HCT116 (cell line): ENCODE measurements at regions not wholly inside any gene's neighbourhood (a gene's known extent, or its start where the extent isn't known, plus 50 kb on each side); places are given as distances from the start of the nearest gene placed in this dataset.

ENCODE experiments used
- ATAC-seq: fragments of 200-7000 bp; cut with Tn5 transposase; 2 replicates; pipeline ENCODE4 v1.9.1; 2020; ENCODE audit warnings: mild to moderate bottlenecking, moderate library complexity
- BruUV-seq: library from RNA; stranded (reverse); fragments of 400-500 nt; replicated peaks from 2 replicates; lab custom pipeline; 2021; lab: Mats Ljungman, UMichigan
- CTCF ChIA-PET: fragments of 300-600 bp; sonication (Branson Sonifier 250); formaldehyde crosslinking; loops from one replicate; lab custom pipeline; 2021; ENCODE audit warnings: antibody characterized with exemption; lab: Charles Lee
- POLR2A ChIA-PET: fragments of 300-600, 350-600 bp; sonication (Branson Sonifier 250); formaldehyde crosslinking; loops from one replicate; lab custom pipeline; 2021; ENCODE audit warnings: antibody characterized with exemption; lab: Charles Lee
- RAD21 ChIA-PET, 2 experiments: fragments of 300-600 bp; sonication (Branson Sonifier 250); formaldehyde crosslinking; loops; one replicate each; lab custom pipeline; 2023; ENCODE audit warnings: low total read pairs in 2 of 2; ENCODE audit not compliant: uncharacterized antibody in 2 of 2, unreplicated experiment in 2 of 2, low non-redundant PET in 1 of 2; lab: Charles Lee
- DNase-seq: peaks from one replicate; pipeline ENCODE4 v3.0.0-alpha.2; 2010; ENCODE audit warnings: low read depth, low spot score
- H2AFZ ChIP-seq: fragments of 200-600 bp; shearing (Covaris generic), sonication (generic); 2 replicates; pipeline ENCODE4 v1.6.1; 2017; ENCODE audit warnings: low read depth, mixed run types, mixed read lengths, antibody characterized with exemption, low read length; ENCODE audit not compliant: poor library complexity, severe bottlenecking
- H3K27ac ChIP-seq: 2 replicates; pipeline ENCODE4 v1.5.1; 2012; ENCODE audit warnings: low read depth, low read length
- H3K27me3 ChIP-seq: fragments of 200-600 bp; sonication (generic); 2 replicates; pipeline ENCODE4 v1.6.1; 2016; ENCODE audit warnings: mixed run types, low read length, mixed read lengths; ENCODE audit not compliant: insufficient read depth
- H3K36me3 ChIP-seq, 2 experiments: fragments of 200-500 bp in 1 of 2; fragments of 200-600 bp in 1 of 2; sonication (Bioruptor generic) in 1 of 2; sonication (generic) in 1 of 2; 2 replicates each; pipeline versions ENCODE4 v1.5.1 to v1.6.1; 2014 to 2016; ENCODE audit warnings: low read length in 2 of 2, inconsistent platforms in 1 of 2, mixed read lengths in 1 of 2, mixed run types in 1 of 2; ENCODE audit not compliant: insufficient read depth in 2 of 2, control insufficient read depth in 1 of 2
- H3K4me1 ChIP-seq, 2 experiments: fragments of 200-600 bp in 1 of 2; sonication (generic) in 1 of 2; 2 replicates each; pipeline versions ENCODE4 v1.5.1 to v1.6.1; 2012 to 2017; ENCODE audit warnings: low read length in 2 of 2, inconsistent platforms in 1 of 2, mild to moderate bottlenecking in 1 of 2, mixed read lengths in 1 of 2, mixed run types in 1 of 2, moderate library complexity in 1 of 2; ENCODE audit not compliant: insufficient read depth in 2 of 2, control insufficient read depth in 1 of 2
- H3K4me2 ChIP-seq: fragments of 200-600 bp; sonication (generic); 2 replicates; pipeline ENCODE4 v1.6.1; 2017; ENCODE audit warnings: mixed run types, low read length, mixed read lengths
- H3K4me3 ChIP-seq, 2 experiments: fragments of 200-600 bp in 1 of 2; sonication (generic) in 1 of 2; replicated peaks in 1 of 2; 2 replicates each; pipeline ENCODE4 v1.5.1; 2011 to 2016; ENCODE audit warnings: low read length in 2 of 2, control low read depth in 1 of 2, low read depth in 1 of 2, mild to moderate bottlenecking in 1 of 2, mixed read lengths in 1 of 2, mixed run types in 1 of 2
- H3K79me2 ChIP-seq: fragments of 200-600 bp; sonication (generic); 2 replicates; pipeline ENCODE4 v1.6.1; 2017; ENCODE audit warnings: mild to moderate bottlenecking, mixed run types, low read length, moderate library complexity, mixed read lengths; ENCODE audit not compliant: insufficient read depth
- H3K9ac ChIP-seq: fragments of 200-600 bp; sonication (generic); 2 replicates; pipeline ENCODE4 v1.6.1; 2016; ENCODE audit warnings: low read length, mixed read lengths
- H3K9me2 ChIP-seq: fragments of 200-600 bp; sonication (generic), shearing (Covaris generic); 2 replicates; pipeline ENCODE4 v1.6.1; 2017; ENCODE audit warnings: mixed run types, mild to moderate bottlenecking, moderate library complexity; ENCODE audit not compliant: insufficient read depth
- H3K9me3 ChIP-seq, 2 experiments: fragments of 200-500 bp in 1 of 2; fragments of 200-600 bp in 1 of 2; sonication (Bioruptor generic) in 1 of 2; sonication (generic) in 1 of 2; 2 replicates each; pipeline ENCODE4 v1.6.1; 2014 to 2017; ENCODE audit warnings: low read length in 2 of 2, mixed read lengths in 2 of 2, inconsistent platforms in 1 of 2, low read depth in 1 of 2, mild to moderate bottlenecking in 1 of 2, mixed run types in 1 of 2, moderate library complexity in 1 of 2; ENCODE audit not compliant: control insufficient read depth in 1 of 2, insufficient read depth in 1 of 2
- H4K20me1 ChIP-seq: fragments of 200-600 bp; sonication (generic), shearing (Covaris generic); 2 replicates; pipeline ENCODE4 v1.6.1; 2017; ENCODE audit warnings: mixed run types, mild to moderate bottlenecking, moderate library complexity; ENCODE audit not compliant: insufficient read depth
- EGR1 ChIP-seq: IDR thresholded peaks from 2 replicates; pipeline ENCODE4 v1.6.1; 2012; ENCODE audit warnings: low read depth
- EZH2 ChIP-seq: fragments of 200-600 bp; sonication (generic); IDR thresholded peaks from 2 replicates; pipeline ENCODE4 v1.6.1; 2017; ENCODE audit warnings: antibody characterized with exemption, mixed run types
- FOSL1 ChIP-seq: IDR thresholded peaks from 2 replicates; pipeline ENCODE4 v1.6.1; 2012; ENCODE audit warnings: low read depth
- JUND ChIP-seq: IDR thresholded peaks from 2 replicates; pipeline ENCODE4 v1.6.1; 2012
- POLR2AphosphoS5 ChIP-seq: IDR thresholded peaks from 2 replicates; pipeline ENCODE4 v1.6.1; 2011; ENCODE audit warnings: mild to moderate bottlenecking, low read depth, low read length, moderate library complexity
- SP1 ChIP-seq: IDR thresholded peaks from 2 replicates; pipeline ENCODE4 v1.6.1; 2012; ENCODE audit warnings: low read depth
- SRF ChIP-seq: IDR thresholded peaks from 2 replicates; pipeline ENCODE4 v1.6.1; 2012; ENCODE audit warnings: low read depth
- YY1 ChIP-seq: IDR thresholded peaks from 2 replicates; pipeline ENCODE4 v1.6.1; 2011; ENCODE audit warnings: low read length, low read depth, moderate library complexity, mild to moderate bottlenecking; ENCODE audit not compliant: insufficient replicate concordance; ENCODE audit errors: extremely low read depth
- intact Hi-C: fragments of 100-400 bp; cut with micrococcal nuclease; formaldehyde crosslinking; loops from 2 replicates; pipeline ENCODE4 v1.10.0; 2022
- TF ChIP-seq, protein P1 (sequence below): IDR thresholded peaks from 2 replicates; pipeline ENCODE4 v1.6.1; 2012
- TF ChIP-seq, protein P2 (sequence below): IDR thresholded peaks from 2 replicates; pipeline ENCODE4 v1.6.1; 2012
- TF ChIP-seq, protein P3 (sequence below): IDR thresholded peaks from 2 replicates; pipeline ENCODE4 v1.6.1; 2011; ENCODE audit warnings: mild to moderate bottlenecking, low read length, moderate library complexity; ENCODE audit not compliant: insufficient replicate concordance; ENCODE audit errors: extremely low read depth
- TF ChIP-seq, protein P4 (sequence below): IDR thresholded peaks from 2 replicates; pipeline ENCODE4 v1.6.1; 2012; ENCODE audit warnings: low read depth

GRCh38 chr15:97099040-97099439 is 768.5 kb downstream of the NR2F2 start:
- Histone ChIP-seq H3K9me2 (no peaks in the 10 kb centered on the region), H3K4me3 (no peak overlapping the region), H3K4me2 (no peak overlapping the region), H2AFZ (no peak overlapping the region), H3K27me3 (no peaks in the 10 kb centered on the region), H3K27ac (no peak overlapping the region), H3K79me2 (no peaks in the 10 kb centered on the region), H3K9ac (no peak overlapping the region)
- DNase-seq = no peak
- ATAC-seq = no peak
- ChIA-PET CTCF (no interaction called here), RAD21 (no interaction called here), POLR2A (no interaction called here)
- intact Hi-C loops = no loop called here
- no TSS peak for BruUV-seq
- TF ChIP-seq JUND (no peak), POLR2AphosphoS5 (no peak), EZH2 (no peak), SP1 (no peak), YY1 (no peak), FOSL1 (no peak), EGR1 (no peak), SRF (no peak)
- TF ChIP-seq, protein P1, sequence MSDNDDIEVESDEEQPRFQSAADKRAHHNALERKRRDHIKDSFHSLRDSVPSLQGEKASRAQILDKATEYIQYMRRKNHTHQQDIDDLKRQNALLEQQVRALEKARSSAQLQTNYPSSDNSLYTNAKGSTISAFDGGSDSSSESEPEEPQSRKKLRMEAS = no peak
- TF ChIP-seq, protein P2, sequence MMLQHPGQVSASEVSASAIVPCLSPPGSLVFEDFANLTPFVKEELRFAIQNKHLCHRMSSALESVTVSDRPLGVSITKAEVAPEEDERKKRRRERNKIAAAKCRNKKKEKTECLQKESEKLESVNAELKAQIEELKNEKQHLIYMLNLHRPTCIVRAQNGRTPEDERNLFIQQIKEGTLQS = no peak
- TF ChIP-seq, protein P3, sequence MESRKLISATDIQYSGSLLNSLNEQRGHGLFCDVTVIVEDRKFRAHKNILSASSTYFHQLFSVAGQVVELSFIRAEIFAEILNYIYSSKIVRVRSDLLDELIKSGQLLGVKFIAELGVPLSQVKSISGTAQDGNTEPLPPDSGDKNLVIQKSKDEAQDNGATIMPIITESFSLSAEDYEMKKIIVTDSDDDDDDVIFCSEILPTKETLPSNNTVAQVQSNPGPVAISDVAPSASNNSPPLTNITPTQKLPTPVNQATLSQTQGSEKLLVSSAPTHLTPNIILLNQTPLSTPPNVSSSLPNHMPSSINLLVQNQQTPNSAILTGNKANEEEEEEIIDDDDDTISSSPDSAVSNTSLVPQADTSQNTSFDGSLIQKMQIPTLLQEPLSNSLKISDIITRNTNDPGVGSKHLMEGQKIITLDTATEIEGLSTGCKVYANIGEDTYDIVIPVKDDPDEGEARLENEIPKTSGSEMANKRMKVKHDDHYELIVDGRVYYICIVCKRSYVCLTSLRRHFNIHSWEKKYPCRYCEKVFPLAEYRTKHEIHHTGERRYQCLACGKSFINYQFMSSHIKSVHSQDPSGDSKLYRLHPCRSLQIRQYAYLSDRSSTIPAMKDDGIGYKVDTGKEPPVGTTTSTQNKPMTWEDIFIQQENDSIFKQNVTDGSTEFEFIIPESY = no peak
- TF ChIP-seq, protein P4, sequence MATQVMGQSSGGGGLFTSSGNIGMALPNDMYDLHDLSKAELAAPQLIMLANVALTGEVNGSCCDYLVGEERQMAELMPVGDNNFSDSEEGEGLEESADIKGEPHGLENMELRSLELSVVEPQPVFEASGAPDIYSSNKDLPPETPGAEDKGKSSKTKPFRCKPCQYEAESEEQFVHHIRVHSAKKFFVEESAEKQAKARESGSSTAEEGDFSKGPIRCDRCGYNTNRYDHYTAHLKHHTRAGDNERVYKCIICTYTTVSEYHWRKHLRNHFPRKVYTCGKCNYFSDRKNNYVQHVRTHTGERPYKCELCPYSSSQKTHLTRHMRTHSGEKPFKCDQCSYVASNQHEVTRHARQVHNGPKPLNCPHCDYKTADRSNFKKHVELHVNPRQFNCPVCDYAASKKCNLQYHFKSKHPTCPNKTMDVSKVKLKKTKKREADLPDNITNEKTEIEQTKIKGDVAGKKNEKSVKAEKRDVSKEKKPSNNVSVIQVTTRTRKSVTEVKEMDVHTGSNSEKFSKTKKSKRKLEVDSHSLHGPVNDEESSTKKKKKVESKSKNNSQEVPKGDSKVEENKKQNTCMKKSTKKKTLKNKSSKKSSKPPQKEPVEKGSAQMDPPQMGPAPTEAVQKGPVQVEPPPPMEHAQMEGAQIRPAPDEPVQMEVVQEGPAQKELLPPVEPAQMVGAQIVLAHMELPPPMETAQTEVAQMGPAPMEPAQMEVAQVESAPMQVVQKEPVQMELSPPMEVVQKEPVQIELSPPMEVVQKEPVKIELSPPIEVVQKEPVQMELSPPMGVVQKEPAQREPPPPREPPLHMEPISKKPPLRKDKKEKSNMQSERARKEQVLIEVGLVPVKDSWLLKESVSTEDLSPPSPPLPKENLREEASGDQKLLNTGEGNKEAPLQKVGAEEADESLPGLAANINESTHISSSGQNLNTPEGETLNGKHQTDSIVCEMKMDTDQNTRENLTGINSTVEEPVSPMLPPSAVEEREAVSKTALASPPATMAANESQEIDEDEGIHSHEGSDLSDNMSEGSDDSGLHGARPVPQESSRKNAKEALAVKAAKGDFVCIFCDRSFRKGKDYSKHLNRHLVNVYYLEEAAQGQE = no peak
- TF ChIP-seq, all 23 proteins: peak for 0
- Histone ChIP-seq H3K4me1 (no peaks in the 10 kb centered on the region), H3K9me3 (peaks cover 6 to 15% of the 10 kb centered on the region in 2 experiments; a peak in 2 of 4 replicates), H3K36me3 (no peaks in the 10 kb centered on the region), H4K20me1 (no peaks in the 10 kb centered on the region)
